DOHH2 (cell line): ENCODE measurements at regions not wholly inside any gene's neighbourhood (a gene's known extent, or its start where the extent isn't known, plus 50 kb on each side); places are given as distances from the start of the nearest gene placed in this dataset.

Experiments used
- CTCF ChIP-seq: fragments of 200-600 bp; sonication (generic); IDR thresholded peaks from one replicate; pipeline ENCODE4 v1.5.1; 2014; ENCODE audit warnings: antibody characterized with exemption, mild to moderate bottlenecking, low read depth, low read length; ENCODE audit not compliant: poor library complexity, severe bottlenecking
- EZH2phosphoT487 ChIP-seq: fragments of 200-600 bp; sonication (generic); IDR thresholded peaks from 2 replicates; pipeline ENCODE4 v1.6.1; 2017; ENCODE audit warnings: borderline replicate concordance, mild to moderate bottlenecking, antibody characterized with exemption, low read length, moderate library complexity, mixed read lengths

- TF ChIP-seq CTCF (no peak), EZH2phosphoT487 (no peak)
These were observed 936.6 kb upstream of the PTPRD start for GRCh38 chr9:11549311-11549794.
